HFF-Myc (cell line): ENCODE measurements at regions not wholly inside any gene's neighbourhood (a gene's known extent, or its start where the extent isn't known, plus 50 kb on each side); places are given as distances from the start of the nearest gene placed in this dataset.
A peak's percentile ranks its signal among the peaks of the same experiment; 100 is the strongest.

Experiments
- DNase-seq: peaks from one replicate; pipeline ENCODE4 v3.0.0-alpha.2; 2011; ENCODE audit warnings: low read depth; ENCODE audit errors: extremely low read depth
- H3K4me3 ChIP-seq: replicated peaks from 2 replicates; pipeline ENCODE4 v1.5.1; 2011; ENCODE audit warnings: low read depth, mild to moderate bottlenecking, control low read depth, low read length
- CTCF ChIP-seq: IDR thresholded peaks from 2 replicates; pipeline ENCODE4 v1.5.1; 2012; ENCODE audit warnings: mild to moderate bottlenecking, low read depth, low read length, control low read depth; ENCODE audit errors: missing control alignments

- no peak for TF ChIP-seq CTCF
- DNase-seq: no peak
- H3K4me3 ChIP-seq: no peak overlapping the region
Observed at GRCh38 chr4:145283909-145284308, 103.5 kb upstream of the OTUD4 start.

GRCh38 chr4:145281951-145282350 is 101.6 kb upstream of the OTUD4 start:
- no peak for TF ChIP-seq CTCF
- H3K4me3 ChIP-seq: no peak overlapping the region
- no peak for DNase-seq

DNA sequence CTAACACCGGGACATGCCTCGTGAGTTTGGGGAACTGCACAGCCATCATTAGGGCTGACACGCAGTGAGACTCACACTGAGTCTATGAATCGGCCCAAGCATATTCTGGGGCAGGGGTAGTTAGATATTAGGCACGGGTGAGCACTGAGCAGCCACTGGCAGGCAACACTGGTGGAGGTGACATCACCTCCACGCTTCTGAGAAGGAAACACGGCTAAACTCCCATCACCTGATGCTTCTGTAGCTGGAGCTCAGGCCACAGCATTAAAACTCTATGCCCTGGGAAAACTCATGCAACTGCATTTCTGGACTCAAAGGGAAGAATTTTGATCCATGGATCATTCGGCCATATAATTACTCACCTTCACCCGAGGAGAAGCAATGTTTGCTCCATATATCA is 100.8 kb upstream of the OTUD4 start:
- H3K4me3 ChIP-seq: no peak overlapping the region
- DNase-seq: no peak
- no peak for TF ChIP-seq CTCF

DNA sequence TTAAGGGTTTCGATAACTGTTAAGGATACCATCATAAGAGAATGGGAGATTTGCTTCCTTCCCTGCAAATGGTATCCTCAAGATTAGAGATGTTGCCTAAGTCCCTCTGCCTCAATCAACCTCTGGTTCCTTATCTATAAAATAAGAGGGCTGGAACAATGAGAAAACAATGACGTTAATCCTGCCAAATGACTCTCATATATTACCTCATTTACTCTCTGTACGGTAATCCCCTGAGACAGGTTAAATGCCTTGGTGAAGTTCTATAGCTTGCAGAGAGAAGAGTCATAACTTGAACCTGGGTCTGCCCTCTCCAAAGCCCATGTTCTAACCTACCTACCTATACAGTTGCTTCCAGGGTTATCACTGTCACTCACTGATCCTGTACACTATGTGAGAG is 100.2 kb upstream of the OTUD4 start:
- no peak for TF ChIP-seq CTCF
- H3K4me3 ChIP-seq: no peak overlapping the region
- DNase-seq: no peak

DNA sequence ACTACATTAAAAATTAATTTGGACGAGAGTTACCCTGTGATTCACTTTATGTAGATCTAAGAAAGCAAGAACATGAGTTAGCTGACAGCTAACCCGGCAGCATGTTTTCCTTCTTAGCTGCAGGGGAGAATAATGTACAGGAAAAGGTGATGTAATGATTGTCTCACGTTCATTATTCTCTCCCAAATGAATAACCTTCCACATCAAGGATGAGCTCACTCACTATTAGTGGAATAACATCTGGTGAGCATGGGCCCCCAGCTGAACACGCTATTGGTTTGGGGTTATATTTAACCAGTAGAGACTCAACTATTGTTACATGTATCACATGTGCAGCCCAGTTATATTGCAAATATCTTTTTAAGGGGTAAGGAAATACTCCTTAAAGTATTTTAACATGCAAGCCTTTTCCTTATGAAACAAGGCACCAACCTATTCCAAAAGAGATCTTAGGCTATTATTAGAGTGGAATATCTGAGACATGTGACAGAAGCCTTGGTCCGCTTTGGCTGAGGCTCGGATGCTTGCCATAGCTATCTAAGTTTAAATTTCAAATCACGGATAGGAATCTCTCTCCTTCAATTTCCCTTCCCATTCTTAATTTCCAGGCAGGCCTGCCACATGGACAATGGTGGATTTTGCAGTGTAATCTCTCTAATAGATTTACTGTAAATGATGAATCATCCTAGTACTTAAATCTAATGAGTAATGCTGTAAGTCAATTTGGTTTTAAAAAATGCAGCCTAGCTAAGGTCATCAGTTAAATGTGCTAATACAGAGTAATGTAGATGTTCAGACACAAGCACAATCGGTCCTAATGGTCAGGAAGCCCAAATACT is 99.0 kb upstream of the OTUD4 start:
- no peak overlapping the region for H3K4me3 ChIP-seq
- peak; percentile 70 for DNase-seq
- TF ChIP-seq CTCF: no peak

GRCh38 chr4:145278341-145279121 is 98.1 kb upstream of the OTUD4 start:
- peak; percentile 44 for DNase-seq
- no peak overlapping the region for H3K4me3 ChIP-seq
- TF ChIP-seq CTCF: no peak
